Omental fat pad (tissue), 3 donors: ENCODE measurements at regions not wholly inside any gene's neighbourhood (a gene's known extent, or its start where the extent isn't known, plus 50 kb on each side); places are given as distances from the start of the nearest gene placed in this dataset.

Experiments
- ATAC-seq: fragments of 150-250 bp; one replicate; pipeline ENCODE4 v1.9.1; 2016; ENCODE audit warnings: mild to moderate bottlenecking, moderate library complexity; ENCODE audit not compliant: low FRiP score
- DNase-seq: peaks from one replicate; pipeline ENCODE4 v3.0.0-alpha.2; 2019; ENCODE audit warnings: low spot score
- CTCF ChIP-seq, 3 donors: fragments of 450-650 bp; IDR thresholded peaks; one replicate each; pipeline ENCODE4 v1.5.1; 2016 to 2017; ENCODE audit warnings: antibody characterized with exemption in 3 of 3, mild to moderate bottlenecking in 3 of 3, moderate library complexity in 2 of 3

GRCh38 chr5:164115420-164115819 lies 610.0 kb downstream of the MAT2B start:
- DNase-seq (no peak), ATAC-seq (no peak)
- no peak for TF ChIP-seq CTCF (IDR thresholded peaks at IDR 0.05)

GRCh38 chr5:164119806-164120447 lies 614.5 kb downstream of the MAT2B start:
- TF ChIP-seq CTCF (IDR thresholded peaks at IDR 0.05), result no peak
- ATAC-seq (no peak), DNase-seq (no peak)

GRCh38 chr5:164127527-164127926 lies 622.1 kb downstream of the MAT2B start:
- ATAC-seq, result no peak
- TF ChIP-seq CTCF (IDR thresholded peaks at IDR 0.05), result no peak
- DNase-seq, result no peak

GRCh38 chr5:164132358-164132757 lies 626.9 kb downstream of the MAT2B start:
- DNase-seq, result no peak
- no peak for ATAC-seq
- no peak for TF ChIP-seq CTCF (IDR thresholded peaks at IDR 0.05)

- TF ChIP-seq CTCF (IDR thresholded peaks at IDR 0.05), result no peak
- ATAC-seq (no peak), DNase-seq (no peak)
Measured at GRCh38 chr5:164137095-164137494, 631.7 kb downstream of the MAT2B start.

GRCh38 chr5:164139423-164139822 lies 634.0 kb downstream of the MAT2B start:
- DNase-seq (no peak), ATAC-seq (no peak)
- TF ChIP-seq CTCF (IDR thresholded peaks at IDR 0.05), result no peak

DNA sequence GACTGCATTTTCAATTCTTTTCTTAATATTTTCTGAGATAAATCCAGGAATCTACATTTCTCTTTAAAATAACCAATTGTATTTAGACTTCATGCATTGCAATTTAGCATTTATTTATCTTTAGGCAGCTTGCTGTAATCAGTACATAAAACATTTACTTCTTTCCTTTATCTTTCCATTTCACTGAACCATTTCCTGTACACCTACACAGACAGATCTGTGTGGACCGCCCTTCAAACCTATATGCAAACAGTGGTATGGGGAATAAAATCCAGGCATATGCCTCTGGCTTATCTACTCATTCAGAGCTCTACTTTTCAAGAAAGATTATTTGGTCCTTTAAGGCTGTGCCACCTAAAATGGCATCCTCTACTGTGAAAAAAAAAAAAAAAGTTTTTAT lies 640.0 kb downstream of the MAT2B start:
- no peak for TF ChIP-seq CTCF (IDR thresholded peaks at IDR 0.05)
- ATAC-seq, result no peak

More for the DNA sequence above, 640.0 kb downstream of the MAT2B start:
- DNase-seq, result no peak
